GM12878 (cell line): ENCODE measurements at regions not wholly inside any gene's neighbourhood (a gene's known extent, or its start where the extent isn't known, plus 50 kb on each side); places are given as distances from the start of the nearest gene placed in this dataset.

Experiments
- ATAC-seq: fragments of 200-7000 bp; cut with Tn5 transposase; 3 replicates; pipeline ENCODE4 v1.9.1; 2020; ENCODE audit warnings: mild to moderate bottlenecking, moderate library complexity
- BruUV-seq: library from RNA; stranded (reverse); fragments of 400-500 nt; replicated peaks from 2 replicates; lab custom pipeline; 2021; lab: Mats Ljungman, UMichigan
- CTCF ChIA-PET: fragments of 300-600 bp; sonication (Branson Sonifier 250); formaldehyde crosslinking; extraction: SDS; loops from one replicate; lab custom pipeline; 2021; ENCODE audit warnings: inconsistent platforms; lab: Yijun Ruan, JAX
- POLR2A ChIA-PET: fragments of 350-600 bp; formaldehyde crosslinking; extraction: SDS; loops from one replicate; lab custom pipeline; 2021; ENCODE audit warnings: inconsistent platforms; lab: Charles Lee
- RAD21 ChIA-PET: fragments of 300-600 bp; sonication (Branson Sonifier 250); formaldehyde crosslinking; loops from one replicate; lab custom pipeline; 2023; ENCODE audit warnings: antibody characterized with exemption; ENCODE audit not compliant: unreplicated experiment; lab: Charles Lee
- SMC1A ChIA-PET: fragments of 300-600 bp; sonication (Branson Sonifier 250); formaldehyde crosslinking; loops from one replicate; lab custom pipeline; 2023; ENCODE audit not compliant: unreplicated experiment, uncharacterized antibody; lab: Charles Lee
- DNase-seq: peaks from one replicate; pipeline ENCODE4 v3.0.0-alpha.2; 2011; ENCODE audit warnings: low read depth, low spot score
- FAIRE-seq: peaks from 3 replicates; lab custom pipeline; 2011; peaks lifted over from hg19 to GRCh38; lab: Jason Lieb, UNC
- H2AFZ ChIP-seq: 2 replicates; pipeline ENCODE4 v1.6.0; 2011; ENCODE audit warnings: low read depth, low read length, control low read depth; ENCODE audit not compliant: control insufficient read depth
- H3K27ac ChIP-seq: 2 replicates; pipeline ENCODE4 v1.5.1; 2011; ENCODE audit warnings: control low read depth; ENCODE audit not compliant: control insufficient read depth, insufficient read depth
- H3K27me3 ChIP-seq, 2 experiments: replicated peaks in 1 of 2; 2 replicates each; pipeline versions ENCODE4 v1.6.0 to v1.6.1; 2011; ENCODE audit warnings: low read length in 1 of 2; ENCODE audit not compliant: control insufficient read depth in 2 of 2, insufficient read depth in 2 of 2
- H3K36me3 ChIP-seq, 2 experiments: 2 replicates each; pipeline ENCODE4 v1.5.1; 2011; ENCODE audit warnings: low read length in 1 of 2; ENCODE audit not compliant: control insufficient read depth in 2 of 2, insufficient read depth in 2 of 2
- H3K4me1 ChIP-seq: 2 replicates; pipeline ENCODE4 v1.6.1; 2011; ENCODE audit warnings: mild to moderate bottlenecking, low read length, moderate library complexity, mixed read lengths; ENCODE audit not compliant: control insufficient read depth, insufficient read depth
- H3K4me2 ChIP-seq: 2 replicates; pipeline ENCODE4 v1.6.0; 2011; ENCODE audit warnings: control low read depth; ENCODE audit not compliant: control insufficient read depth, insufficient read depth
- H3K4me3 ChIP-seq: fragments of 200-600 bp; sonication (generic); 2 replicates; pipeline ENCODE4 v1.5.1; 2016
- H3K79me2 ChIP-seq: 2 replicates; pipeline ENCODE4 v1.6.0; 2011; ENCODE audit warnings: low read length; ENCODE audit not compliant: control insufficient read depth, insufficient read depth
- H3K9ac ChIP-seq: 2 replicates; pipeline ENCODE4 v1.8.0; 2011; ENCODE audit warnings: low read length, control low read depth, mixed read lengths; ENCODE audit not compliant: control insufficient read depth, insufficient read depth
- H3K9me3 ChIP-seq: replicated peaks from 3 replicates; pipeline ENCODE4 v1.5.1; 2011; ENCODE audit warnings: mild to moderate bottlenecking, low read length; ENCODE audit not compliant: control insufficient read depth, insufficient read depth
- H4K20me1 ChIP-seq: 2 replicates; pipeline ENCODE4 v1.6.0; 2011; ENCODE audit not compliant: control insufficient read depth, insufficient read depth
- BACH1 ChIP-seq: fragments of 450-650 bp; IDR thresholded peaks from 2 replicates; pipeline ENCODE4 v1.6.1; 2017; ENCODE audit warnings: mild to moderate bottlenecking, borderline replicate concordance
- CHD1 ChIP-seq: IDR thresholded peaks from 2 replicates; pipeline ENCODE4 v1.6.1; 2012; ENCODE audit warnings: low read depth, low read length, improper control_type of control experiment
- CHD2 ChIP-seq: IDR thresholded peaks from 2 replicates; pipeline ENCODE4 v1.6.1; 2011; ENCODE audit warnings: low read depth, low read length, improper control_type of control experiment, borderline replicate concordance
- ETV6 ChIP-seq, 2 experiments: fragments of 450-650 bp in 1 of 2; IDR thresholded peaks in 1 of 2; conservative IDR thresholded peaks in 1 of 2; 2 replicates each; pipeline ENCODE4 v1.6.1; 2014; ENCODE audit warnings: antibody characterized with exemption in 1 of 2, borderline replicate concordance in 1 of 2, low read depth in 1 of 2, mild to moderate bottlenecking in 1 of 2, moderate library complexity in 1 of 2
- KDM1A ChIP-seq: fragments of 200-600 bp; sonication (generic); IDR thresholded peaks from 2 replicates; pipeline ENCODE4 v1.6.1; 2016; ENCODE audit warnings: borderline replicate concordance
- PAX8 ChIP-seq: fragments of 450-650 bp; IDR thresholded peaks from 2 replicates; pipeline ENCODE4 v1.6.1; 2017; ENCODE audit warnings: mild to moderate bottlenecking, moderate library complexity
- RAD51 ChIP-seq: fragments of 450-650 bp; IDR thresholded peaks from 2 replicates; pipeline ENCODE4 v1.6.1; 2016; ENCODE audit warnings: moderate library complexity, mild to moderate bottlenecking, inconsistent platforms
- RUNX3 ChIP-seq: IDR thresholded peaks from 2 replicates; pipeline ENCODE4 v1.6.1; 2012; ENCODE audit warnings: low read length, inconsistent platforms
- SRF ChIP-seq, 2 experiments: IDR thresholded peaks; 2 replicates each; pipeline ENCODE4 v1.6.1; 2011; ENCODE audit warnings: low read depth in 2 of 2, low read length in 2 of 2, mild to moderate bottlenecking in 1 of 2, moderate library complexity in 1 of 2
- TARDBP ChIP-seq: IDR thresholded peaks from 2 replicates; pipeline ENCODE4 v1.6.1; 2016; ENCODE audit warnings: borderline replicate concordance
- WGBS: methylation state at CpG from one replicate; pipeline ENCODE4 v1.1.6; 2016; ENCODE audit warnings: low lambda C conversion rate; ENCODE audit not compliant: insufficient replicate concordance, insufficient coverage; ENCODE audit errors: missing lambda C conversion rate; 5-methylcytosine and 5-hydroxymethylcytosine counted together
- in situ Hi-C: fragments of 300-500 bp; cut with MboI; formaldehyde crosslinking; loops from 9 replicates; pipeline ENCODE4 v1.14.3; 2018; ENCODE audit warnings: mixed read lengths
- intact Hi-C: fragments of 100-400 bp; cut with micrococcal nuclease; formaldehyde crosslinking; loops from one replicate; pipeline ENCODE4 v1.14.2; 2022; ENCODE audit not compliant: unreplicated experiment
- TF ChIP-seq, protein P1 (sequence below): IDR thresholded peaks from 2 replicates; pipeline ENCODE4 v1.6.1; 2011; ENCODE audit warnings: low read depth, low read length, improper control_type of control experiment, borderline replicate concordance
- TF ChIP-seq, protein P2 (sequence below), 3 experiments: IDR thresholded peaks in 2 of 3; conservative IDR thresholded peaks in 1 of 3; 2 replicates each; pipeline ENCODE4 v1.5.1; 2011; ENCODE audit warnings: low read depth in 3 of 3, low read length in 3 of 3, mild to moderate bottlenecking in 3 of 3, control low read depth in 2 of 3, moderate library complexity in 2 of 3, inconsistent platforms in 1 of 3, mixed read lengths in 1 of 3; ENCODE audit not compliant: control insufficient read depth in 2 of 3, insufficient read depth in 1 of 3; ENCODE audit errors: extremely low read depth in 1 of 3

GRCh38 chr4:100780126-100780525 is 262.3 kb upstream of the EMCN start:
- Histone ChIP-seq H3K79me2 (no peaks in the 10 kb centered on the region), H3K27me3 (no peaks in the 10 kb centered on the region), H3K4me1 (no peaks in the 10 kb centered on the region), H3K4me3 (no peak overlapping the region), H3K9me3 (no peaks in the 10 kb centered on the region; the same call in 2 of the 3 replicates), H3K4me2 (no peak overlapping the region), H3K9ac (no peak overlapping the region), H3K36me3 (no peaks in the 10 kb centered on the region), H2AFZ (no peak overlapping the region), H3K27ac (no peak overlapping the region), H4K20me1 (no peaks in the 10 kb centered on the region)
- CTCF ChIA-PET: no interaction called here
- no TSS peak for BruUV-seq
- ATAC-seq (no peak), DNase-seq (no peak), FAIRE-seq (no peak)
- POLR2A ChIA-PET: no interaction called here
- in situ Hi-C loops (no loop called here), intact Hi-C loops (no loop called here)
- SMC1A ChIA-PET: no interaction called here
- TF ChIP-seq, protein P1, sequence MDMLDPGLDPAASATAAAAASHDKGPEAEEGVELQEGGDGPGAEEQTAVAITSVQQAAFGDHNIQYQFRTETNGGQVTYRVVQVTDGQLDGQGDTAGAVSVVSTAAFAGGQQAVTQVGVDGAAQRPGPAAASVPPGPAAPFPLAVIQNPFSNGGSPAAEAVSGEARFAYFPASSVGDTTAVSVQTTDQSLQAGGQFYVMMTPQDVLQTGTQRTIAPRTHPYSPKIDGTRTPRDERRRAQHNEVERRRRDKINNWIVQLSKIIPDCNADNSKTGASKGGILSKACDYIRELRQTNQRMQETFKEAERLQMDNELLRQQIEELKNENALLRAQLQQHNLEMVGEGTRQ: no peak
- no peak for TF ChIP-seq ETV6 (conservative IDR thresholded peaks at IDR 0.05 in 1 of 2, IDR thresholded peaks at IDR 0.05 in 1 of 2; ENCODE audit: borderline replicate concordance in 1 of 2, low read depth in 1 of 2)
- RAD21 ChIA-PET: no interaction called here

DNA sequence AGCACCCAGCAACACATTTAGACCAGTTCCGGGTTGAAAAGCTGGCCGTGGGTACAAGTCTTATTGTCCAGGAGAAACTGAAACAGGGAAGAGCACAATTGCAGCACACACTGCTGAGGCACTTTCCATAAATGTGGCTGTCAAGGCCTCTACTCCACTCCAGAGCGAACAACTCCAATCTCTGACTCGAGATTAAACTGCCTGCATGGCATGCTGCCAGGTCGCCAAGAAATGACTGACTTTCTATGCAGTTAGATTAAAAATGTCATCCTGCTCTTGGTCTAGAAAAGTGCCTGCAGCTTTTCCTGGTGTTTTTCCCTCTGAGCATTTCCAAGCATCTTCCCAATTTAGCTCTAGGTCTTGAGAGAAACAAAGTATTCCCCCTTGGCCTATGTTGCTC is 260.6 kb upstream of the EMCN start:
- Histone ChIP-seq H2AFZ (no peak overlapping the region), H3K36me3 (no peaks in the 10 kb centered on the region), H3K27me3 (no peaks in the 10 kb centered on the region), H3K9me3 (no peaks in the 10 kb centered on the region; the same call in 2 of the 3 replicates), H3K4me2 (no peak overlapping the region), H3K9ac (no peak overlapping the region), H4K20me1 (no peaks in the 10 kb centered on the region), H3K79me2 (no peaks in the 10 kb centered on the region), H3K27ac (no peak overlapping the region), H3K4me1 (no peaks in the 10 kb centered on the region), H3K4me3 (no peak overlapping the region)
- SMC1A ChIA-PET: interaction anchor here (1.1 kb wide), 1 partner anchor 11 kb away, joined by 3 read pairs; no protein-coding TSS in a partner anchor
- no peak for DNase-seq
- CTCF ChIA-PET: no interaction called here
- 51% methylated on average over 5 of the region's 5 CpGs for WGBS
- no peak for ATAC-seq
- RAD21 ChIA-PET: interaction anchor here (1.1 kb wide), 1 partner anchor 47 kb away, joined by 3 read pairs; no protein-coding TSS in a partner anchor
- in situ Hi-C loops (no loop called here), intact Hi-C loops (no loop called here)
- no TSS peak for BruUV-seq
- POLR2A ChIA-PET: no interaction called here
- no peak for FAIRE-seq
- no peak for TF ChIP-seq KDM1A
- TF ChIP-seq, protein P2, sequence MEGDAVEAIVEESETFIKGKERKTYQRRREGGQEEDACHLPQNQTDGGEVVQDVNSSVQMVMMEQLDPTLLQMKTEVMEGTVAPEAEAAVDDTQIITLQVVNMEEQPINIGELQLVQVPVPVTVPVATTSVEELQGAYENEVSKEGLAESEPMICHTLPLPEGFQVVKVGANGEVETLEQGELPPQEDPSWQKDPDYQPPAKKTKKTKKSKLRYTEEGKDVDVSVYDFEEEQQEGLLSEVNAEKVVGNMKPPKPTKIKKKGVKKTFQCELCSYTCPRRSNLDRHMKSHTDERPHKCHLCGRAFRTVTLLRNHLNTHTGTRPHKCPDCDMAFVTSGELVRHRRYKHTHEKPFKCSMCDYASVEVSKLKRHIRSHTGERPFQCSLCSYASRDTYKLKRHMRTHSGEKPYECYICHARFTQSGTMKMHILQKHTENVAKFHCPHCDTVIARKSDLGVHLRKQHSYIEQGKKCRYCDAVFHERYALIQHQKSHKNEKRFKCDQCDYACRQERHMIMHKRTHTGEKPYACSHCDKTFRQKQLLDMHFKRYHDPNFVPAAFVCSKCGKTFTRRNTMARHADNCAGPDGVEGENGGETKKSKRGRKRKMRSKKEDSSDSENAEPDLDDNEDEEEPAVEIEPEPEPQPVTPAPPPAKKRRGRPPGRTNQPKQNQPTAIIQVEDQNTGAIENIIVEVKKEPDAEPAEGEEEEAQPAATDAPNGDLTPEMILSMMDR (IDR thresholded peaks at IDR 0.05 in 2 of 3, conservative IDR thresholded peaks at IDR 0.05 in 1 of 3; ENCODE audit: control insufficient read depth in 2 of 3, extremely low read depth in 1 of 3, insufficient read depth in 1 of 3, low read depth in 3 of 3, low read length in 3 of 3): no peak
- TF ChIP-seq RAD51: no peak
- no peak for TF ChIP-seq TARDBP
- TF ChIP-seq BACH1: no peak
- no peak for TF ChIP-seq RUNX3
- no peak for TF ChIP-seq CHD1
- TF ChIP-seq CHD2: no peak
- TF ChIP-seq SRF (IDR thresholded peaks at IDR 0.05; ENCODE audit: low read depth in 2 of 2, low read length in 2 of 2): no peak
- TF ChIP-seq PAX8: no peak
